ENCODE measurements at regions not wholly inside any gene's neighbourhood (a gene's known extent, or its start where the extent isn't known, plus 50 kb on each side); places are given as distances from the start of the nearest gene placed in this dataset.
"Not testable (repeated sequence)": the region's sequence is repeated elsewhere in the genome, so short reads cannot be mapped to it uniquely, and the experiment has no call there.

DNA sequence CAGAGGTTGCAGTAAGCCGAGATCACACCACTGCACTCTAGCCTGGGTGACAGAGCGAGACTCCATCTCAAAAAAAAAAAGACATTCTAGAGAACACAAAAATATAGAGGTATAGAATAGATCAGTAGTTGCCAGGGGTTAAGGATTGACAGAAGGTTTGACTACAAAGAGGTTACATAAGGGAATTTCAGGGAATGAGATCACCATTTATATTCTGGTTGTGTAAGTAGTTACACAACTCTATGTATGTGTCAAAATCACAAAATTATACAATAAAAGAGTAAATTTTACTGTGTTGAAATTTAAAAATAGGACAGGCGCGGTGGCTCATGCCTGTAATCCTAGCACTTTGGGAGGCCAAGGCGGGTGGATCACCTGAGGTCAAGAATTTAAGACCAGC is 119.9 kb upstream of the SLC44A1 start:
- TF ChIP-seq EZH2 (IDR thresholded peaks at IDR 0.05); FOXP2 (optimal IDR thresholded peaks at IDR 0.05; ENCODE audit: control extremely low read depth, extremely low read length, insufficient read depth); POLR2AphosphoS5 (IDR thresholded peaks at IDR 0.05; ENCODE audit: borderline replicate concordance, low read depth, low read length): not testable (repeated sequence)

Data from SK-N-MC (cell line).